ENCODE measurements at regions not wholly inside any gene's neighbourhood (a gene's known extent, or its start where the extent isn't known, plus 50 kb on each side); places are given as distances from the start of the nearest gene placed in this dataset.
A peak's percentile ranks its signal among the peaks of the same experiment; 100 is the strongest.
"Not testable (repeated sequence)": the region's sequence is repeated elsewhere in the genome, so short reads cannot be mapped to it uniquely, and the experiment has no call there.

GRCh38 chr6:130494729-130495128, 128.9 kb downstream of the TMEM200A start:
- H3K4me3 ChIP-seq (ENCODE audit: low read depth in 1 of 3, low read length in 3 of 3): no peak overlapping the region
- H3K9me3 ChIP-seq (ENCODE audit: control insufficient read depth in 2 of 2, insufficient read depth in 1 of 2, low read depth in 1 of 2, low read length in 1 of 2): no peaks in the 10 kb centered on the region
- 70 to 86% (median 81%) methylated on average over 1 of the region's 1 CpG for whole genome bisulfite sequencing, 3 donors
- FAIRE-seq (no peak), DNase-seq (no peak)
- H3K27ac ChIP-seq (ENCODE audit: low read depth in 1 of 3, low read length in 2 of 3): no peak overlapping the region
- no peaks in the 10 kb centered on the region for H3K27me3 ChIP-seq (ENCODE audit: control insufficient read depth in 3 of 3, insufficient read depth in 3 of 3, low read length in 3 of 3)
- no peaks in the 10 kb centered on the region for H3K4me1 ChIP-seq (ENCODE audit: control insufficient read depth in 3 of 3, insufficient read depth in 2 of 3, low read depth in 1 of 3, low read length in 2 of 3)
- no peaks in the 10 kb centered on the region for H3K36me3 ChIP-seq (ENCODE audit: control insufficient read depth in 3 of 3, insufficient read depth in 2 of 3, low read depth in 1 of 3, low read length in 3 of 3)

GRCh38 chr6:130500693-130501092, 134.9 kb downstream of the TMEM200A start:
- Histone ChIP-seq H3K4me1 (ENCODE audit: control insufficient read depth in 3 of 3, insufficient read depth in 2 of 3, low read depth in 1 of 3, low read length in 2 of 3) (no peaks in the 10 kb centered on the region), H3K9me3 (ENCODE audit: control insufficient read depth in 2 of 2, insufficient read depth in 1 of 2, low read depth in 1 of 2, low read length in 1 of 2) (no peaks in the 10 kb centered on the region), H3K27me3 (ENCODE audit: control insufficient read depth in 3 of 3, insufficient read depth in 3 of 3, low read length in 3 of 3) (no peaks in the 10 kb centered on the region), H3K4me3 (ENCODE audit: low read depth in 1 of 3, low read length in 3 of 3) (no peak overlapping the region), H3K36me3 (ENCODE audit: control insufficient read depth in 3 of 3, insufficient read depth in 2 of 3, low read depth in 1 of 3, low read length in 3 of 3) (no peaks in the 10 kb centered on the region), H3K27ac (ENCODE audit: low read depth in 1 of 3, low read length in 2 of 3) (no peak overlapping the region)
- DNase-seq (no peak), FAIRE-seq (no peak)
- WGBS, 3 donors: 90 to 97% (median 90%) methylated on average over 6 of the region's 6 CpGs

- FAIRE-seq: no peak
- no peaks in the 10 kb centered on the region for H3K9me3 ChIP-seq (ENCODE audit: control insufficient read depth in 2 of 2, insufficient read depth in 1 of 2, low read depth in 1 of 2, low read length in 1 of 2)
- H3K27ac ChIP-seq (ENCODE audit: low read depth in 1 of 3, low read length in 2 of 3): no peak overlapping the region
Observed at GRCh38 chr6:130503146-130503545, 137.3 kb downstream of the TMEM200A start.

GRCh38 chr6:130505808-130506598, 140.2 kb downstream of the TMEM200A start:
- no peak for DNase-seq
- no peak for FAIRE-seq
- H3K27me3 ChIP-seq (ENCODE audit: control insufficient read depth in 3 of 3, insufficient read depth in 3 of 3, low read length in 3 of 3): no peaks in the 10 kb centered on the region
- WGBS, 3 donors: 55 to 60% (median 59%) methylated on average over 4 of the region's 4 CpGs
- no peak overlapping the region for H3K27ac ChIP-seq (ENCODE audit: low read depth in 1 of 3, low read length in 2 of 3)
- no peaks in the 10 kb centered on the region for H3K4me1 ChIP-seq (ENCODE audit: control insufficient read depth in 3 of 3, insufficient read depth in 2 of 3, low read depth in 1 of 3, low read length in 2 of 3)
- H3K36me3 ChIP-seq (ENCODE audit: control insufficient read depth in 3 of 3, insufficient read depth in 2 of 3, low read depth in 1 of 3, low read length in 3 of 3): no peaks in the 10 kb centered on the region
- H3K9me3 ChIP-seq (ENCODE audit: control insufficient read depth in 2 of 2, insufficient read depth in 1 of 2, low read depth in 1 of 2, low read length in 1 of 2): peaks cover 0 to 7% of the 10 kb centered on the region in 2 donors
- H3K4me3 ChIP-seq (ENCODE audit: low read depth in 1 of 3, low read length in 3 of 3): no peak overlapping the region

More at GRCh38 chr6:130503146-130503545, 137.3 kb downstream of the TMEM200A start:
- Histone ChIP-seq H3K4me1 (ENCODE audit: control insufficient read depth in 3 of 3, insufficient read depth in 2 of 3, low read depth in 1 of 3, low read length in 2 of 3) (no peaks in the 10 kb centered on the region), H3K4me3 (ENCODE audit: low read depth in 1 of 3, low read length in 3 of 3) (no peak overlapping the region), H3K36me3 (ENCODE audit: control insufficient read depth in 3 of 3, insufficient read depth in 2 of 3, low read depth in 1 of 3, low read length in 3 of 3) (no peaks in the 10 kb centered on the region), H3K27me3 (ENCODE audit: control insufficient read depth in 3 of 3, insufficient read depth in 3 of 3, low read length in 3 of 3) (no peaks in the 10 kb centered on the region)
- DNase-seq: no peak

GRCh38 chr6:130507005-130507665, 141.3 kb downstream of the TMEM200A start:
- FAIRE-seq: not testable (repeated sequence)

GRCh38 chr6:130507666-130508028, 141.8 kb downstream of the TMEM200A start:
- Histone ChIP-seq H3K36me3 (ENCODE audit: control insufficient read depth in 3 of 3, insufficient read depth in 2 of 3, low read depth in 1 of 3, low read length in 3 of 3) (no peaks in the 10 kb centered on the region), H3K4me1 (ENCODE audit: control insufficient read depth in 3 of 3, insufficient read depth in 2 of 3, low read depth in 1 of 3, low read length in 2 of 3) (no peaks in the 10 kb centered on the region), H3K9me3 (ENCODE audit: control insufficient read depth in 2 of 2, insufficient read depth in 1 of 2, low read depth in 1 of 2, low read length in 1 of 2) (peaks cover 0 to 7% of the 10 kb centered on the region in 2 donors), H3K27ac (ENCODE audit: low read depth in 1 of 3, low read length in 2 of 3) (no peak overlapping the region), H3K27me3 (ENCODE audit: control insufficient read depth in 3 of 3, insufficient read depth in 3 of 3, low read length in 3 of 3) (no peaks in the 10 kb centered on the region), H3K4me3 (ENCODE audit: low read depth in 1 of 3, low read length in 3 of 3) (no peak overlapping the region)
- DNase-seq (no peak), FAIRE-seq (no peak)
- 67 to 75% (median 75%) methylated on average over 4 of the region's 4 CpGs for WGBS, 3 donors

More at GRCh38 chr6:130507005-130507665, 141.3 kb downstream of the TMEM200A start:
- DNase-seq; H3K27ac ChIP-seq (ENCODE audit: low read depth in 1 of 3, low read length in 2 of 3); H3K36me3 ChIP-seq (ENCODE audit: control insufficient read depth in 3 of 3, insufficient read depth in 2 of 3, low read depth in 1 of 3, low read length in 3 of 3); H3K4me1 ChIP-seq (ENCODE audit: control insufficient read depth in 3 of 3, insufficient read depth in 2 of 3, low read depth in 1 of 3, low read length in 2 of 3); H3K4me3 ChIP-seq (ENCODE audit: low read depth in 1 of 3, low read length in 3 of 3); H3K27me3 ChIP-seq (ENCODE audit: control insufficient read depth in 3 of 3, insufficient read depth in 3 of 3, low read length in 3 of 3); H3K9me3 ChIP-seq (ENCODE audit: control insufficient read depth in 2 of 2, insufficient read depth in 1 of 2, low read depth in 1 of 2, low read length in 1 of 2): not testable (repeated sequence)
- 51 to 76% (median 63%) methylated on average over 5 of the region's 5 CpGs for WGBS, 3 donors

GRCh38 chr6:130513770-130514169, 148.0 kb downstream of the TMEM200A start:
- H3K9me3 ChIP-seq (ENCODE audit: control insufficient read depth in 2 of 2, insufficient read depth in 1 of 2, low read depth in 1 of 2, low read length in 1 of 2): peaks cover 0 to 7% of the 10 kb centered on the region in 2 donors
- H3K27ac ChIP-seq (ENCODE audit: low read depth in 1 of 3, low read length in 2 of 3): no peak overlapping the region
- H3K4me3 ChIP-seq (ENCODE audit: low read depth in 1 of 3, low read length in 3 of 3): no peak overlapping the region
- FAIRE-seq (no peak), DNase-seq (peak; percentile 42 to 74)
- H3K27me3 ChIP-seq (ENCODE audit: control insufficient read depth in 3 of 3, insufficient read depth in 3 of 3, low read length in 3 of 3): no peaks in the 10 kb centered on the region
- no peaks in the 10 kb centered on the region for H3K4me1 ChIP-seq (ENCODE audit: control insufficient read depth in 3 of 3, insufficient read depth in 2 of 3, low read depth in 1 of 3, low read length in 2 of 3)
- H3K36me3 ChIP-seq (ENCODE audit: control insufficient read depth in 3 of 3, insufficient read depth in 2 of 3, low read depth in 1 of 3, low read length in 3 of 3): no peaks in the 10 kb centered on the region
- WGBS, 3 donors: 28 to 43% (median 29%) methylated on average over 3 of the region's 3 CpGs

- FAIRE-seq: no peak
Observed at GRCh38 chr6:130514712-130515111, 148.9 kb downstream of the TMEM200A start.

More at GRCh38 chr6:130514712-130515111, 148.9 kb downstream of the TMEM200A start:
- Histone ChIP-seq H3K27me3 (ENCODE audit: control insufficient read depth in 3 of 3, insufficient read depth in 3 of 3, low read length in 3 of 3) (no peaks in the 10 kb centered on the region), H3K9me3 (ENCODE audit: control insufficient read depth in 2 of 2, insufficient read depth in 1 of 2, low read depth in 1 of 2, low read length in 1 of 2) (peaks cover 0 to 7% of the 10 kb centered on the region in 2 donors), H3K36me3 (ENCODE audit: control insufficient read depth in 3 of 3, insufficient read depth in 2 of 3, low read depth in 1 of 3, low read length in 3 of 3) (no peaks in the 10 kb centered on the region), H3K27ac (ENCODE audit: low read depth in 1 of 3, low read length in 2 of 3) (no peak overlapping the region), H3K4me1 (ENCODE audit: control insufficient read depth in 3 of 3, insufficient read depth in 2 of 3, low read depth in 1 of 3, low read length in 2 of 3) (no peaks in the 10 kb centered on the region), H3K4me3 (ENCODE audit: low read depth in 1 of 3, low read length in 3 of 3) (no peak overlapping the region)
- 82 to 85% (median 83%) methylated on average over 3 of the region's 3 CpGs for WGBS, 3 donors
- DNase-seq: no peak

Measured in small intestine (tissue), 7 donors.